Peyer's patch (tissue), 4 donors: ENCODE measurements at regions not wholly inside any gene's neighbourhood (a gene's known extent, or its start where the extent isn't known, plus 50 kb on each side); places are given as distances from the start of the nearest gene placed in this dataset.
"Not testable (repeated sequence)": the region's sequence is repeated elsewhere in the genome, so short reads cannot be mapped to it uniquely, and the experiment has no call there.

Experiments
- DNase-seq, 3 donors: peaks; one replicate each; pipeline ENCODE4 v3.0.0-alpha.2; 2017 to 2019
- H3K27ac ChIP-seq, 4 donors: fragments of 200-600 bp; sonication (generic); one replicate each; pipeline ENCODE4 v1.5.1; 2016 to 2019
- H3K27me3 ChIP-seq, 2 donors: fragments of 200-600 bp; sonication (generic); one replicate each; pipeline ENCODE4 v1.5.1; 2019
- H3K36me3 ChIP-seq, 3 donors: fragments of 200-600 bp; sonication (generic); one replicate each; pipeline ENCODE4 v1.5.1; 2016 to 2019
- H3K4me1 ChIP-seq, 4 donors: fragments of 200-600 bp; sonication (generic); one replicate each; pipeline ENCODE4 v1.5.1; 2016 to 2019
- H3K4me3 ChIP-seq, 4 donors: fragments of 200-600 bp; sonication (generic); 1 replicate in 3 of 4; 2 replicates in 1 of 4; pipeline ENCODE4 v1.5.1; 2016 to 2019; ENCODE audit warnings: mild to moderate bottlenecking in 1 of 4
- H3K9me3 ChIP-seq, 4 donors: fragments of 200-600 bp; sonication (generic); one replicate each; pipeline ENCODE4 v1.5.1; 2016 to 2019; ENCODE audit warnings: mild to moderate bottlenecking in 1 of 4
- CTCF ChIP-seq, 6 experiments: fragments of 450-650 bp in 4 of 6; fragments of 200-600 bp in 2 of 6; sonication (generic) in 1 of 6; IDR thresholded peaks; one replicate each; pipeline ENCODE4 v1.5.1; 2017 to 2019; ENCODE audit warnings: antibody characterized with exemption in 6 of 6, mild to moderate bottlenecking in 3 of 6, moderate library complexity in 1 of 6
- POLR2A ChIP-seq, 2 donors: fragments of 450-650 bp; IDR thresholded peaks; one replicate each; pipeline ENCODE4 v1.5.1; 2017; ENCODE audit warnings: antibody characterized with exemption in 2 of 2, mild to moderate bottlenecking in 2 of 2, moderate library complexity in 2 of 2

GRCh38 chr7:124250297-124251034 lies 217.6 kb upstream of the TMEM229A start:
- H3K9me3 ChIP-seq: no peaks in the 10 kb centered on the region
- no peak overlapping the region for H3K27ac ChIP-seq
- H3K4me3 ChIP-seq: no peak overlapping the region
- H3K4me1 ChIP-seq: no peaks in the 10 kb centered on the region
- H3K27me3 ChIP-seq: no peaks in the 10 kb centered on the region
- no peak for DNase-seq
- TF ChIP-seq CTCF (IDR thresholded peaks at IDR 0.05) (no peak), POLR2A (IDR thresholded peaks at IDR 0.05) (no peak)
- H3K36me3 ChIP-seq: no peaks in the 10 kb centered on the region

GRCh38 chr7:124247691-124248090 lies 214.8 kb upstream of the TMEM229A start:
- H3K36me3 ChIP-seq: no peaks in the 10 kb centered on the region
- no peaks in the 10 kb centered on the region for H3K27me3 ChIP-seq
- no peaks in the 10 kb centered on the region for H3K4me1 ChIP-seq
- H3K27ac ChIP-seq: no peak overlapping the region
- no peaks in the 10 kb centered on the region for H3K9me3 ChIP-seq
- no peak for DNase-seq
- no peak for TF ChIP-seq CTCF (IDR thresholded peaks at IDR 0.05)
- TF ChIP-seq POLR2A (IDR thresholded peaks at IDR 0.05): no peak
- H3K4me3 ChIP-seq: no peak overlapping the region

- no peaks in the 10 kb centered on the region for H3K9me3 ChIP-seq
- no peaks in the 10 kb centered on the region for H3K36me3 ChIP-seq
- no peak overlapping the region for H3K4me3 ChIP-seq
- no peak for DNase-seq
- TF ChIP-seq POLR2A (IDR thresholded peaks at IDR 0.05): no peak
- TF ChIP-seq CTCF (IDR thresholded peaks at IDR 0.05): no peak
- no peaks in the 10 kb centered on the region for H3K27me3 ChIP-seq
- no peak overlapping the region for H3K27ac ChIP-seq
- H3K4me1 ChIP-seq: no peaks in the 10 kb centered on the region
These were observed 213.5 kb upstream of the TMEM229A start for GRCh38 chr7:124246262-124246863.

GRCh38 chr7:124244469-124244868 lies 211.6 kb upstream of the TMEM229A start:
- H3K27ac ChIP-seq, H3K27me3 ChIP-seq, H3K4me1 ChIP-seq, DNase-seq, H3K9me3 ChIP-seq, H3K36me3 ChIP-seq, H3K4me3 ChIP-seq: not testable (repeated sequence)

GRCh38 chr7:124219681-124220080 lies 186.8 kb upstream of the TMEM229A start:
- H3K27me3 ChIP-seq: no peaks in the 10 kb centered on the region
- no peaks in the 10 kb centered on the region for H3K36me3 ChIP-seq
- H3K9me3 ChIP-seq: no peaks in the 10 kb centered on the region
- DNase-seq: no peak
- H3K4me3 ChIP-seq: no peak overlapping the region
- no peaks in the 10 kb centered on the region for H3K4me1 ChIP-seq
- TF ChIP-seq POLR2A (IDR thresholded peaks at IDR 0.05): no peak
- TF ChIP-seq CTCF (IDR thresholded peaks at IDR 0.05): no peak
- no peak overlapping the region for H3K27ac ChIP-seq

GRCh38 chr7:124208642-124209041 lies 175.8 kb upstream of the TMEM229A start:
- no peak for DNase-seq
- no peaks in the 10 kb centered on the region for H3K36me3 ChIP-seq
- TF ChIP-seq POLR2A (IDR thresholded peaks at IDR 0.05) (no peak), CTCF (IDR thresholded peaks at IDR 0.05) (no peak)
- H3K27me3 ChIP-seq: no peaks in the 10 kb centered on the region
- H3K4me3 ChIP-seq: no peak overlapping the region
- no peaks in the 10 kb centered on the region for H3K4me1 ChIP-seq
- no peaks in the 10 kb centered on the region for H3K9me3 ChIP-seq
- H3K27ac ChIP-seq: no peak overlapping the region
